ENCODE measurements at regions not wholly inside any gene's neighbourhood (a gene's known extent, or its start where the extent isn't known, plus 50 kb on each side); places are given as distances from the start of the nearest gene placed in this dataset.

GRCh38 chr6:63371104-63371715 lies 51.4 kb upstream of the LGSN start:
- no peak for DNase-seq

- no peak for DNase-seq
Observed at GRCh38 chr6:63372951-63373533, 53.3 kb upstream of the LGSN start.

GRCh38 chr6:63389191-63389844 lies 69.5 kb upstream of the LGSN start:
- no peak for DNase-seq

- no peak for DNase-seq
Observed at GRCh38 chr6:63391203-63391970, 71.6 kb upstream of the LGSN start.

- no peak for DNase-seq
Observed at GRCh38 chr6:63392092-63392724, 72.4 kb upstream of the LGSN start.

GRCh38 chr6:63394656-63395308 lies 75.0 kb upstream of the LGSN start:
- DNase-seq: no peak

GRCh38 chr6:63395381-63395780 lies 75.6 kb upstream of the LGSN start:
- DNase-seq: no peak

- DNase-seq: no peak
Observed at GRCh38 chr6:63403725-63404124, 83.9 kb upstream of the LGSN start.

GRCh38 chr6:63410435-63411426 lies 90.9 kb upstream of the LGSN start:
- no peak for DNase-seq

GRCh38 chr6:63415286-63415685 lies 95.5 kb upstream of the LGSN start:
- no peak for DNase-seq

GRCh38 chr6:63418741-63419140 lies 99.0 kb upstream of the LGSN start:
- DNase-seq: no peak

GRCh38 chr6:63424636-63425035 lies 104.9 kb upstream of the LGSN start:
- DNase-seq: no peak

GRCh38 chr6:63425493-63425892 lies 105.7 kb upstream of the LGSN start:
- no peak for DNase-seq

GRCh38 chr6:63426844-63427243 lies 107.1 kb upstream of the LGSN start:
- no peak for DNase-seq

- no peak for DNase-seq
Observed at GRCh38 chr6:63427951-63428350, 108.2 kb upstream of the LGSN start.

GRCh38 chr6:63430985-63431519 lies 111.3 kb upstream of the LGSN start:
- no peak for DNase-seq

- no peak for DNase-seq
Observed at GRCh38 chr6:63434943-63435342, 115.2 kb upstream of the LGSN start.

- no peak for DNase-seq
Observed at GRCh38 chr6:63436356-63436755, 116.6 kb upstream of the LGSN start.

- DNase-seq: no peak
Observed at GRCh38 chr6:63437058-63437457, 117.3 kb upstream of the LGSN start.

- no peak for DNase-seq
Observed at GRCh38 chr6:63440057-63440456, 120.3 kb upstream of the LGSN start.

GRCh38 chr6:63440594-63440993 lies 120.8 kb upstream of the LGSN start:
- DNase-seq: no peak
